DOHH2 (cell line): ENCODE measurements at regions not wholly inside any gene's neighbourhood (a gene's known extent, or its start where the extent isn't known, plus 50 kb on each side); places are given as distances from the start of the nearest gene placed in this dataset.

Experiments
- CTCF ChIP-seq: fragments of 200-600 bp; sonication (generic); IDR thresholded peaks from one replicate; pipeline ENCODE4 v1.5.1; 2014; ENCODE audit warnings: antibody characterized with exemption, mild to moderate bottlenecking, low read depth, low read length; ENCODE audit not compliant: poor library complexity, severe bottlenecking
- EZH2phosphoT487 ChIP-seq: fragments of 200-600 bp; sonication (generic); IDR thresholded peaks from 2 replicates; pipeline ENCODE4 v1.6.1; 2017; ENCODE audit warnings: borderline replicate concordance, mild to moderate bottlenecking, antibody characterized with exemption, low read length, moderate library complexity, mixed read lengths

DNA sequence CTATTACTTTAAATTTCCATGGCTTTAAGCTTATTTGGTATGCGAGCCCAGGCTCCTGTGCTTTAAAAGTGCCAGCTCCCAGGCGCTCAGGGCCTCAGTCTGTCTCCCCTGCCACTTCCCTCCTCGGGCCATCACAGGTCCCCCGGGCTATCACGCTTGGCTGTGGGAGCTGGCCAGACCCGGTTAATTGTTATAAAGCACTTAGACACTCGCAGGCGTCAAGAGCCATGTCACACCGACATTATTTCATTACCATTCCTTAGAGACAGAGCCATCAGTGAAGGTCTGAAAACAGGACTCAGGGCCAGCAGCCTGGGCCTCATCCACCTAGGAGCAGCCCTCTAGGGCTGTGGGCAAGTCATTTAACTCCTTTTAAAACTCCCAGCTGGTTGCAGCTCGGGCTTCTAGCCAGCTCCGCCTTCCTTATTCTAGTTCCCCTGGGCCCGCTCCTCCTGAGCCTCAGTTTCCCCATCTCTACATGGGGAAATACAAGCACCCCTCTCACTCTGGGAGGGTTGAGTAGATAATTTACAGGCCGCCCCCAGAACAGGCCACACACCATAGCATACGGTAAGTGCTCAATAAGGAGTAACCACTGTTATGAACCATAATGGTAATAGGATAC, 99.0 kb downstream of the HMX1 start:
- TF ChIP-seq CTCF: no peak
- TF ChIP-seq EZH2phosphoT487: no peak
